Breast epithelium (tissue), 3 donors: ENCODE measurements at regions not wholly inside any gene's neighbourhood (a gene's known extent, or its start where the extent isn't known, plus 50 kb on each side); places are given as distances from the start of the nearest gene placed in this dataset.

Experiments
- POLR2A ChIP-seq: fragments of 450-650 bp; IDR thresholded peaks from one replicate; pipeline ENCODE4 v1.6.1; 2016; ENCODE audit warnings: antibody characterized with exemption, mild to moderate bottlenecking, moderate library complexity
- TF ChIP-seq, protein P1 (sequence below), 3 donors: fragments of 450-650 bp; IDR thresholded peaks; one replicate each; pipeline ENCODE4 v1.5.1; 2016 to 2017; ENCODE audit warnings: antibody characterized with exemption in 3 of 3, mild to moderate bottlenecking in 3 of 3, moderate library complexity in 3 of 3

DNA sequence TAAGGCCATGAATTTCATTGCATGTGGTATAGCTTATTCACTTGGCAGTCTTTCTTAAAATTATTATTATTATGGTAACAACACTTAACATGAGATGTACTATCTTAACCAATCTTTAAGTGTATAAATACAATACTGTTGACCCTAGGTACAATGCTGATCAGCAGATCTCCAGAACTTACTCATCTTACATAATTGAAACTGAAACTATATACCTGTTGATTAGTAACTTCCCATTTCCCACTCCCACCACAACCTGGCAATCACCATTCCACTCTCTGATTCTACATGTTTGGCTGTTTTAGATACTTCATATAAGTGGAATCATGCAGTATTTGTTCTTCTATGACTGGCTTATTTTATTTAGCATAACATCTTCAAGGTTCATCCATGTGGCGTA lies 150.2 kb upstream of the POU2AF2 start:
- TF ChIP-seq, protein P1, sequence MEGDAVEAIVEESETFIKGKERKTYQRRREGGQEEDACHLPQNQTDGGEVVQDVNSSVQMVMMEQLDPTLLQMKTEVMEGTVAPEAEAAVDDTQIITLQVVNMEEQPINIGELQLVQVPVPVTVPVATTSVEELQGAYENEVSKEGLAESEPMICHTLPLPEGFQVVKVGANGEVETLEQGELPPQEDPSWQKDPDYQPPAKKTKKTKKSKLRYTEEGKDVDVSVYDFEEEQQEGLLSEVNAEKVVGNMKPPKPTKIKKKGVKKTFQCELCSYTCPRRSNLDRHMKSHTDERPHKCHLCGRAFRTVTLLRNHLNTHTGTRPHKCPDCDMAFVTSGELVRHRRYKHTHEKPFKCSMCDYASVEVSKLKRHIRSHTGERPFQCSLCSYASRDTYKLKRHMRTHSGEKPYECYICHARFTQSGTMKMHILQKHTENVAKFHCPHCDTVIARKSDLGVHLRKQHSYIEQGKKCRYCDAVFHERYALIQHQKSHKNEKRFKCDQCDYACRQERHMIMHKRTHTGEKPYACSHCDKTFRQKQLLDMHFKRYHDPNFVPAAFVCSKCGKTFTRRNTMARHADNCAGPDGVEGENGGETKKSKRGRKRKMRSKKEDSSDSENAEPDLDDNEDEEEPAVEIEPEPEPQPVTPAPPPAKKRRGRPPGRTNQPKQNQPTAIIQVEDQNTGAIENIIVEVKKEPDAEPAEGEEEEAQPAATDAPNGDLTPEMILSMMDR (IDR thresholded peaks at IDR 0.05), result no peak
- no peak for TF ChIP-seq POLR2A
